Activated naive CD8-positive, alpha-beta T cell treated with anti-CD3 and anti-CD28 coated beads, Interleukin-2, amount 50 U/mL, for 24 hours (primary cell): ENCODE measurements at regions not wholly inside any gene's neighbourhood (a gene's known extent, or its start where the extent isn't known, plus 50 kb on each side); places are given as distances from the start of the nearest gene placed in this dataset.

Experiments
- ATAC-seq: fragments of 150-1000 bp; cut with Tn5 transposase; one replicate; pipeline ENCODE4 v1.10.0; 2021
- DNase-seq: peaks from one replicate; pipeline ENCODE4 v3.0.0; 2021
- H3K27ac Mint-ChIP-seq: one replicate; pipeline ENCODE4 v1.8.0; 2021; ENCODE audit warnings: mild to moderate bottlenecking, mixed read lengths
- H3K27me3 Mint-ChIP-seq: one replicate; pipeline ENCODE4 v1.8.0; 2021; ENCODE audit warnings: mixed read lengths
- H3K36me3 Mint-ChIP-seq: one replicate; pipeline ENCODE4 v1.8.0; 2021; ENCODE audit warnings: low read depth, mixed read lengths
- H3K4me1 Mint-ChIP-seq: one replicate; pipeline ENCODE4 v1.8.0; 2021; ENCODE audit warnings: mixed read lengths
- H3K4me3 Mint-ChIP-seq: one replicate; pipeline ENCODE4 v1.8.0; 2021; ENCODE audit warnings: mild to moderate bottlenecking, moderate library complexity, mixed read lengths
- H3K9me3 Mint-ChIP-seq: one replicate; pipeline ENCODE4 v1.8.0; 2021; ENCODE audit warnings: mixed read lengths

DNA sequence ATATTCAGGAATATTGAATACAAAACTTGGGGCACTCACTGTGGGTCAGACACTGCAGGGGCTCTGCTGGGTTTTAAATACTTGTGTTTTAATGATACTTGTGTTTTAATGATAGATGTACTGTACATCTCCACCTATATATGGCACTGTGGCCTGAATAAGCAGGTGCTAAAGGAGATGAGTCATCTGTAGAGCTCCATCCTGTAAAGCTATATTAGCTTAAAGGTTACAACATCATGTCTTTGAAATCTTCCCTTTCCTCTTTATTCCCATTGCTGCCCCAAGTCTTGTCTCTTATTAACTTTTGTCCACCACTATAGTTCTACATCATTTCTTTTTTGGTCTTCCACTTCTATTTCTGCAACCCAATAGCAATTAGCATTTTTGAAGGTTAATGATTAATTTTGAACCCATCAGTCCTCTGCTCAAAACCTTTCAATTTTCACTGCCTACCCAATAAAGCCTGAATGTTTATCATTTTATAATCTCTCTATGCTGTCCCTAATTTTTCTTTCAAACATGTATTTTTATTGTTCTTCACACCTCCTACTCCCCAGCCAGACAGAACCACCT, 113.3 kb upstream of the PTGFR start:
- ATAC-seq (no peak), DNase-seq (no peak)
- Mint-ChIP-seq H3K9me3 (no peaks in the 10 kb centered on the region), H3K36me3 (no peaks in the 10 kb centered on the region), H3K4me1 (no peaks in the 10 kb centered on the region), H3K27ac (no peak overlapping the region), H3K4me3 (no peak overlapping the region), H3K27me3 (peaks cover 2% of the 10 kb centered on the region)

DNA sequence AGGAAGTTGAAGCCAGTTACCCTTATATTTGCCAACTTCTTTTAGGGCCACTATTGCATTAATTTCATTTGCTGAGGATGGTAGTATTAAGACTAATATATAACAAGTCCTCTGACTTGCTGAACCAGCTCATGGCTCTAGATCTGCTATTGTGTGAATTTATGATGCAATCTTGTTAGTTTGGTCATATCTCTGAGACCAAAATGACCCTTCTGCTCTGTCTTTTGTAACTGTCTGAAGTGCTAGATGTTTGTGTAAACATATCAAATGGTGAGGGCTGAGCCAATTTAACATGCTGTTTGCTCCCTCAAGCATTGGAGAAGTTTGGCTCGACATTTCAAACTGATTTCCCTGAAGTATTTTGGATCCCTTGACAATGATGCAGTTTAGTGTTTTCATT, 106.9 kb upstream of the PTGFR start:
- H3K27me3 Mint-ChIP-seq = peaks cover 4% of the 10 kb centered on the region
- H3K9me3 Mint-ChIP-seq = peaks cover 5% of the 10 kb centered on the region
- ATAC-seq (no peak), DNase-seq (no peak)
- no peak overlapping the region for H3K4me3 Mint-ChIP-seq
- H3K36me3 Mint-ChIP-seq = no peaks in the 10 kb centered on the region
- H3K27ac Mint-ChIP-seq = no peak overlapping the region
- no peaks in the 10 kb centered on the region for H3K4me1 Mint-ChIP-seq

DNA sequence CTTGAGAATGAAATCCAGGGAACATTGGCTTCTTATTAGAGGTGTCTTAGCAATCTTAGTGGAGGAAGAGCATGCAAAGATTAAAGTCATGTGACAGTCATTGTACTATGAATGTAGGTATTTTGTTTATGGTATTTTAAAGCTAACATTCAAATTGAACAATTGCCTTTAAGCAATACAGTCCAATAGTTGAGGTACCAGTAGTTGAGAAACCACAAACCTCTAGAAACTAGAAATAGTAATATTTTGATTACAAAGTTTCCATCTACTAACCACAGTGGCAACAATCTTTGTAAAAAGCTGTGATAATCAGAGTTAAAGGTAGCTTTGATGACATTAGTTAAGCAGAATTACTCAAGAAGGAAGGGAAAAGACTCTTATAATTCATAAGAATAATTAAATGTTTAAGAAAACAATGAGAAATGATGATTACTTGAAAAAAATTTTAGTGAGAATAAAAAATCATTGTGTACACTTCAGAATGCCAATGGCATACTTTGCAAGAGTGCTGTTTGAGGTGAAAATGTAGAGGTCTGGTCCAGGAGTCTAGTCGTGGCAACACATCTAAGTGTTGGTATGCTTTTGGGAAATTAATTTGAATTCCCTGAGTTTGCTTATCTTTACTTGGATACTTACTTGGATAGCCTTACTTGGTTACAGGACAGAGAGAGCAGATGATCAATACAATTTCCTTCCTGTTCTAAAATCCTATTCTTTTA, 104.9 kb upstream of the PTGFR start:
- Mint-ChIP-seq H3K27me3 (peaks cover 4% of the 10 kb centered on the region), H3K27ac (no peak overlapping the region), H3K4me3 (no peak overlapping the region), H3K36me3 (no peaks in the 10 kb centered on the region), H3K4me1 (no peaks in the 10 kb centered on the region), H3K9me3 (peaks cover 5% of the 10 kb centered on the region)
- DNase-seq (no peak), ATAC-seq (no peak)

DNA sequence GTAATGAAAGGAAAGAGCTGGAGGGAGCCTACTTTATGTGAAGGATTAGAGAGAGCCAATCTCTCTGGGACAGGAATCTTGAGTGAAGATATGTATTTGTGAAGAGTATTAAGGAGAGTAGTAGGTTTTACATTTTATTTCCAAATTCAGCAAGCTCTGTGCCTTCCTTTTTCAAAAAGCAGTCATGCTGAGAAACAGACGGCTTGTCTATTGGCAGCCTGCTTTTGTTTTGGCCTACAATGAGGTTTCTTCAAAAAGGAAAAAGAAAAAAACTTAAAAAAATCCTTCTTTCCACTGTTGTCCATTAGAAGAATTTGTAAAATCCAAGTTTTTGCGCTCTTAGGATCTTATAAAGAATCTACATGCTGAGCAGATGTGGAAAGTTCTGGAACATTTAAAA, 103.6 kb upstream of the PTGFR start:
- no peaks in the 10 kb centered on the region for H3K36me3 Mint-ChIP-seq
- H3K27me3 Mint-ChIP-seq = peaks cover 4% of the 10 kb centered on the region
- ATAC-seq (no peak), DNase-seq (no peak)
- H3K27ac Mint-ChIP-seq = no peak overlapping the region
- H3K4me3 Mint-ChIP-seq = no peak overlapping the region
- H3K4me1 Mint-ChIP-seq = no peaks in the 10 kb centered on the region
- H3K9me3 Mint-ChIP-seq = peaks cover 5% of the 10 kb centered on the region

DNA sequence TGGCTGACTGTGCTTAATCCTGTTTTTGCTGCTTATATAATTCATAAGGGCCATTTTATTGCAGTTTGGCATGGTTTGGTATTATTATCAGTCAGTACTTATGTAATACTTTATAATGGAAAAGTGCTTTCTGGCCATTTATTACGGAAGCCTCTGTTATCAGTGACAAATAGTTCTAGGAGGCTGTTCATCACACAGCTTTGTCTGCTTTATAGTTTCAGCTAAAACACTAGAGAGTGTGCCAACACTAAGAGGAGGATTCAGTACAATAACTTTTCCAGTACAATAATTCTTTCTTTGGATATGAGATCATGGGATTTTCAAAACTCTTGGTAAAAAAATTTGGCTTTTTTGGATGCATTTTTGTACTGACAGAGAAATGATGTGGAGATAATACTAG, 102.9 kb upstream of the PTGFR start:
- Mint-ChIP-seq H3K9me3 (peaks cover 8% of the 10 kb centered on the region), H3K27ac (no peak overlapping the region), H3K27me3 (peaks cover 1% of the 10 kb centered on the region), H3K4me3 (no peak overlapping the region), H3K4me1 (no peaks in the 10 kb centered on the region), H3K36me3 (no peaks in the 10 kb centered on the region)
- no peak for DNase-seq
- ATAC-seq = no peak

DNA sequence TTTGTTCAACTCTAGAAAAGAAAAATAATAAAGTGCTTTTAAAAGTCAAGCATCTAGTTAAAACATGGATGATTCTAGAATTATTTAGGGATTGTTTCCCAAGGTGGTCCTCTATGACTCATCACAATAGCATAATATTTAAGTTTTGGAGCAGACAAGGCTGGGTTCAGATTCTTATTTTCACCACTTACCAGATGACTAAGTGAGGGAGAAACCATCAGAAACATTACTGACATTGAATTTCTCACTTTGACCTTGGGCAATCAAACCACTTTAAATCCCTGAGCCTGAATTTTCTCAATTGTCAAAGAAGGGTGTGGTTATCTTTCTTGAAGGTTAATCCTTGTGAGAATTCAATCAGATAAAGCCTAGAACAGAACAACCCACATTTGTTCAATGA, 102.5 kb upstream of the PTGFR start:
- no peak for ATAC-seq
- peaks cover 10% of the 10 kb centered on the region for H3K9me3 Mint-ChIP-seq
- H3K27ac Mint-ChIP-seq = no peak overlapping the region
- no peaks in the 10 kb centered on the region for H3K36me3 Mint-ChIP-seq
- peaks cover 1% of the 10 kb centered on the region for H3K27me3 Mint-ChIP-seq
- no peak overlapping the region for H3K4me3 Mint-ChIP-seq
- no peak for DNase-seq
- H3K4me1 Mint-ChIP-seq = no peaks in the 10 kb centered on the region

DNA sequence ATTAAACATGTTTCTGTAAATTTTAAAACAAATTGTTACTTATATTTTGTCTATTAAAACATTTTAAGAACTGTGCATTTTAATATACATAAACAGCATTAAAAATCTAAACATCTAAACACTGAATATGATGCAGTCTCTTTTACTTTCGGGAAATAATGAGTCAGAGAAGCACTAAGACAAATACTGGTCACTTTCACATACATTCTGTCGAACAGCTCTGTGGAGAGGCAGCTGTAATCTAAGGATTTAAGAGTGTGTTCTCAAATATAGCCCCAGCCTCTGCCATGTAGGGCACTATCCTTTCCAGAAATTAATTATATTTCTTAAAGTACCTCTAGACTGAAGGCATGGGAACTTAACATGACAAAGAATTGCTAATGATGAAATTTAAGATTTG, 89.6 kb upstream of the PTGFR start:
- ATAC-seq = no peak

DNA sequence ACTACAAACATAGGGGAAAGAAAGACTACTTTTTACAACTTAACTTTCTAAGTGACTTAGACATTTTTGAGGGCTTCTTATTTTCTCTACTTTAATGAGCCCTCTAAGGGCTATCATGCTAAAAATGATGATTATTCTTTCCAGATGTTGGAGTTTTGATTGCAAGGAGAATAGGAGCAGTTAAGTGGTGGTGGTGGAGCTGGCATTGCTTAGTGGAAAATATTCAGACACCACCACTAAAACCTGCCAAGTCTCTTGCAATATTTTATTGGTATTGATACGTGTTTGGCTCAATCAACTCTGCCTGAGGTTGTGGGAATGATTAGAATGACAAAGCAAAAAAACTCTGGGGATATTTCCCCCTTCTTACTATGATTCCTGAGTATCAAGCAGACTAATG, 82.6 kb upstream of the PTGFR start:
- ATAC-seq (no peak), DNase-seq (no peak)
- Mint-ChIP-seq H3K27me3 (no peaks in the 10 kb centered on the region), H3K9me3 (peaks cover 4% of the 10 kb centered on the region), H3K4me1 (no peaks in the 10 kb centered on the region), H3K4me3 (no peak overlapping the region), H3K27ac (no peak overlapping the region), H3K36me3 (no peaks in the 10 kb centered on the region)

More for the DNA sequence above, 89.6 kb upstream of the PTGFR start:
- Mint-ChIP-seq H3K4me3 (no peak overlapping the region), H3K27me3 (no peaks in the 10 kb centered on the region), H3K9me3 (no peaks in the 10 kb centered on the region), H3K27ac (no peak overlapping the region), H3K36me3 (no peaks in the 10 kb centered on the region), H3K4me1 (no peaks in the 10 kb centered on the region)
- DNase-seq = no peak

DNA sequence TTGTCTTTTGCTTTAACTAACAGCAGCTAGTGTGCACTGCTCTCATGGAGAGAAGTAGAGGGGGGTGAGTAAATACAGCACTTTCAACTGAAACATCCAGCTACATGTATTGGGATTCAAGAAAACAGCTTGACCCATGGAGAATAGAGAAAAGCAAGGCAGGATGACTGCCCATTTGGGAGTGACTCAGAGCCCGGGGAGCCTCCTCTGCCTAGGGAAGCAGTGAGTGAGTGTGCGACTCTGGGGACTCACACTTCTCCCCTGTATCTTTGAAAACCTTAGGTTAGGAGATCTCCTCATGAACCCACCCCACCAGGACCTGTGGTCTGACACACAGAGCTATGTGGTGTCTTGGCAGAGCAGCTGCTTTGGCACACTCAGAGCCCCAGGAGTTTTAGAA, 82.0 kb upstream of the PTGFR start:
- no peaks in the 10 kb centered on the region for H3K36me3 Mint-ChIP-seq
- DNase-seq (no peak), ATAC-seq (no peak)
- H3K27ac Mint-ChIP-seq = no peak overlapping the region
- no peak overlapping the region for H3K4me3 Mint-ChIP-seq
- peaks cover 4% of the 10 kb centered on the region for H3K9me3 Mint-ChIP-seq
- no peaks in the 10 kb centered on the region for H3K4me1 Mint-ChIP-seq
- H3K27me3 Mint-ChIP-seq = no peaks in the 10 kb centered on the region

DNA sequence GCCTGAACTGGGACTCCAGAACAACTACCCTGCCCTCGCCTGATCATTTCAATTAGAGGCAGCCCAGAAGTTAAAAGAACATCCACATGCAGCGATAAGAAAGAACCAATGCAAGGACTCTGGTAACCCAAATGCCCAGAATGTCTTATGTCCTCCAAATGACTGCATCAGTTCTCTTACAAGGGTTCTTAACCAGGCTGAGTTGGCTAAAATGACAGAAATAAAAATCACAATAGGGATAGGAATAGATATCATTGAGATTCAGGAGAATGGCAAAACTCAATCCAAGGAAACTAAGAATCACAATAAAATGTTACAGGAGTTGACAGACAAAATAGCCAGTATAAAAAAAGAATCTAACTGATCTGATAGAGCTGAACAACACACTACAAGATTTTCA, 80.1 kb upstream of the PTGFR start:
- ATAC-seq = no peak
- no peaks in the 10 kb centered on the region for H3K27me3 Mint-ChIP-seq
- H3K4me1 Mint-ChIP-seq = no peaks in the 10 kb centered on the region
- H3K36me3 Mint-ChIP-seq = no peaks in the 10 kb centered on the region
- no peak overlapping the region for H3K4me3 Mint-ChIP-seq
- DNase-seq = no peak
- no peak overlapping the region for H3K27ac Mint-ChIP-seq
- peaks cover 4% of the 10 kb centered on the region for H3K9me3 Mint-ChIP-seq

DNA sequence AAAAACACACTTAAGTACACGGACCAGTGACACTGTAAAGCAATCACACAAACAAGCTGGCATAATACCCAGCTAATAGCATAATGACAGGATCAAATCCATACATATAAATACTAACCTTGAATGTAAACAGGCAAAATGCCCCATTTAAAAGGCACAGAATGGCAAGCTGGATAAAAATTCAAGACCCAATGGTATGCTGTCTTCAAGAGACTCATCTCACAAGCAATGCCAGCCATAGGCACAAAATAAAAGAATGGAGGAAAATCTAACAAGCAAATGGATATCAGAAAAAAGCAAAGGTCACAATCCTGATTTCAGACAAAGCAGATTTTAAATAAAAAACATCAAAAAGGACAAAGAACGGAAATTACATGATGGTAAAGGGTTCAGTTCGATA, 79.1 kb upstream of the PTGFR start:
- H3K27me3 Mint-ChIP-seq = no peaks in the 10 kb centered on the region
- DNase-seq = no peak
- no peak overlapping the region for H3K27ac Mint-ChIP-seq
- ATAC-seq = no peak
- H3K4me3 Mint-ChIP-seq = no peak overlapping the region
- H3K9me3 Mint-ChIP-seq = peaks cover 4% of the 10 kb centered on the region
- H3K4me1 Mint-ChIP-seq = no peaks in the 10 kb centered on the region
- no peaks in the 10 kb centered on the region for H3K36me3 Mint-ChIP-seq

DNA sequence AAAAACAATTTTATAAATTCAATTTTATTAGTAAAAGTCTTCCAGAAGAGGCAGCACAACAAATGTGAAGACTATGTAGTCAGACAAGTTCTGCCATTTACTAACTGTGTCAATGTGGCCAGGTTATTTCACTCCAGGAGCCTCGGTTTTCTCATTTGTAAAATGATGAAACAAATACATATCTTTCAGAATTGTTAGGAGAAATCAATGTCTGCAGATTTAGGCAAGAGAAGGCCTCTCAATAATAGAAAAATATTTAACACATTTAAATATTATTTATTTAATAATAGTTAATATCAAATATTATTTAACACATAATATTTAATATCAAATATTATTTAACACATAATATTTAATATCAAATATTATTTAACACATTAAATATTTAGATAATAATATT, 75.6 kb upstream of the PTGFR start:
- H3K4me1 Mint-ChIP-seq = no peaks in the 10 kb centered on the region
- no peak for ATAC-seq

DNA sequence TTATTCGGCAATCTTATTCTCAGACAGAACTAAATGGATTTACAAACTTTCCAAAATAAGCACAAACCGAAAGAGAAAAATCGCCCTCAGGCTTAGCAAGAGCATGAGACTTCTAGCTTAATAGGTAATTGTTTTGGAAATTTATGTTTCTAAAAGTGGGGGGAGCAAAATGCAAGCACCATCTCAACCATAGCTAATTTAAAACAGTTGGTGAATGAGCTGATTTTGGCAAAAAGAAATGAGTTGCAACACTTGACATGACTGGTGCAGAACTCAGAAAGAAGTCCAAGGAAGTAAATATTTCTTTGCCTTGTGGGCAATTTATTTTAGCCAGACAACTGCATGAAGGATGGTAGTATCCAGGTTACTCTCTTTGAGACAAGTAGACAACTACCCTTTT, 71.5 kb upstream of the PTGFR start:
- Mint-ChIP-seq H3K27me3 (no peaks in the 10 kb centered on the region), H3K27ac (no peak overlapping the region), H3K4me1 (no peaks in the 10 kb centered on the region), H3K4me3 (no peak overlapping the region), H3K36me3 (no peaks in the 10 kb centered on the region), H3K9me3 (no peaks in the 10 kb centered on the region)
- DNase-seq (no peak), ATAC-seq (no peak)

More for the DNA sequence above, 75.6 kb upstream of the PTGFR start:
- no peak overlapping the region for H3K4me3 Mint-ChIP-seq
- H3K9me3 Mint-ChIP-seq = peaks cover 4% of the 10 kb centered on the region
- H3K27ac Mint-ChIP-seq = no peak overlapping the region
- no peak for DNase-seq
- no peaks in the 10 kb centered on the region for H3K27me3 Mint-ChIP-seq
- no peaks in the 10 kb centered on the region for H3K36me3 Mint-ChIP-seq

DNA sequence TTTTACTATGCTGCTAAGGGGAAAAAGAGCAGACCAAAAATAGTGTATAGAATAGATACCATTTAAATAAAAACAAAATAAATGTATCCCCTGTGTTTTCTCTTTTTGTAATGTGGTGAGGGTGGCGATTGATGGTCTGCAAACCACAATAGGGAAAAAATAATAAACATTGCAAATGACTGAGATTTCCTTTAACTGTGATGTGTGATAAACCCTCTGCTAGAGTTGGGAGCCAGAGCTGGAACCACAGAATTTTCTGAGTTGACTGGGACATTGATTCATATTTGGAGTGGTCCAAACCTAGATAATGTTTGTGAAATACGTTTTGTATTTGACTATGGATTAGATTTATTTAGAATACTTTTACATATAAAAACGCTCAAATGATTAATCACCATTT, 70.6 kb upstream of the PTGFR start:
- H3K27me3 Mint-ChIP-seq = no peaks in the 10 kb centered on the region
- H3K27ac Mint-ChIP-seq = no peak overlapping the region
- DNase-seq = no peak
- H3K4me3 Mint-ChIP-seq = no peak overlapping the region
- H3K4me1 Mint-ChIP-seq = no peaks in the 10 kb centered on the region
- H3K36me3 Mint-ChIP-seq = no peaks in the 10 kb centered on the region
- no peak for ATAC-seq
- no peaks in the 10 kb centered on the region for H3K9me3 Mint-ChIP-seq

DNA sequence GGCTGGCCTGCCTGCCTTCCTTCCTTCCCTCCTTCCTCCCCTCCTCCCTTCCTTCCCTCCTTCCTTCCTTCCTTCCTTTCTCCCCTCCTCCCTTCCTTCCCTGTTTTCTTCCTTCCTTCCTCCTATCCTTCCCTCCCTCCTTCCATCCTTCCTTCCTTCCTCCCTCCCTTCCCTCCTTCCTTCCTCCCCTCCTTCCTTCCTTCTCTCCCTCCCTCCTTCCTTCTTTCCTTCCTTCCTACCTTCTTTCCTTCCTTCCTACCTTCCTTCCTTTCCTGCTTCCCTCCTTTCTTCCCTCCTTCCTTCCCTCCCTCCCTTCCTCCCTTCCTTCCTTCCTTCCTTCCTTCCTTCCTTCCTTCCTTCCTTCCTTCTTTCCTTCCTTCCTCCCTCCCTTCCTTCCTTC, 70.1 kb upstream of the PTGFR start:
- H3K36me3 Mint-ChIP-seq = no peaks in the 10 kb centered on the region
- no peaks in the 10 kb centered on the region for H3K9me3 Mint-ChIP-seq
- H3K4me1 Mint-ChIP-seq = no peaks in the 10 kb centered on the region
- DNase-seq (no peak), ATAC-seq (no peak)
- no peak overlapping the region for H3K27ac Mint-ChIP-seq
- no peak overlapping the region for H3K4me3 Mint-ChIP-seq
- H3K27me3 Mint-ChIP-seq = no peaks in the 10 kb centered on the region

DNA sequence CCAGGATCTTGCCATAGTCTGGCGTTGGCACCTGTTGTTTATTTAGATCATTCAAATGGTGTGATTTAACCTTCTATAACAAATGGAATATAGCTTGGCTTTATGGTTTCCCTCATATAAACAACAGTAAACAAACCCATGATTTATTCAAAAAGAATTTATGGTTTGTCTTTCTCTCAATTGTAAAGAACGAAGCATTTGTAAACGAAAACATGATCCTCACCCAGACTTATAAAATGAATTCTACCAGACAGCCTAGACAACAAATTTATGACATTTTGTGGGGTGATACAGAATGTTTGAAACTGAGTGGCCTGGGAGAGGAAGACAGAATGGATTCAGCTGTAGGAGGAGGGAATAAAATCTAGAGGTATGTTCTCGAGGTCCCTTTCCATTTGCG, 66.1 kb upstream of the PTGFR start:
- no peaks in the 10 kb centered on the region for H3K27me3 Mint-ChIP-seq
- no peak for ATAC-seq
- DNase-seq = no peak
- H3K36me3 Mint-ChIP-seq = no peaks in the 10 kb centered on the region
- no peak overlapping the region for H3K4me3 Mint-ChIP-seq
- no peaks in the 10 kb centered on the region for H3K9me3 Mint-ChIP-seq
- no peak overlapping the region for H3K27ac Mint-ChIP-seq
- H3K4me1 Mint-ChIP-seq = no peaks in the 10 kb centered on the region
